ENCODE measurements at regions not wholly inside any gene's neighbourhood (a gene's known extent, or its start where the extent isn't known, plus 50 kb on each side); places are given as distances from the start of the nearest gene placed in this dataset.

GRCh38 chr12:107308310-107308709 lies 215.0 kb upstream of the CRY1 start:
- TF ChIP-seq FOXP2 (optimal IDR thresholded peaks at IDR 0.05; ENCODE audit: borderline replicate concordance, extremely low read depth, extremely low read length, insufficient read depth) (no peak), REST (IDR thresholded peaks at IDR 0.05; ENCODE audit: insufficient read depth in 1 of 2, low read depth in 2 of 2, low read length in 2 of 2) (no peak), SIN3A (IDR thresholded peaks at IDR 0.05; ENCODE audit: borderline replicate concordance, insufficient read depth, low read length) (no peak), TAF1 (IDR thresholded peaks at IDR 0.05; ENCODE audit: borderline replicate concordance, insufficient read depth, low read length) (no peak), POLR2AphosphoS5 (IDR thresholded peaks at IDR 0.05; ENCODE audit: low read depth, low read length) (no peak)

- TF ChIP-seq TAF1 (IDR thresholded peaks at IDR 0.05; ENCODE audit: borderline replicate concordance, insufficient read depth, low read length) (no peak), POLR2AphosphoS5 (IDR thresholded peaks at IDR 0.05; ENCODE audit: low read depth, low read length) (no peak), REST (IDR thresholded peaks at IDR 0.05; ENCODE audit: insufficient read depth in 1 of 2, low read depth in 2 of 2, low read length in 2 of 2) (no peak), SIN3A (IDR thresholded peaks at IDR 0.05; ENCODE audit: borderline replicate concordance, insufficient read depth, low read length) (no peak), FOXP2 (optimal IDR thresholded peaks at IDR 0.05; ENCODE audit: borderline replicate concordance, extremely low read depth, extremely low read length, insufficient read depth) (no peak)
Observed at GRCh38 chr12:107309020-107309419, 215.7 kb upstream of the CRY1 start.

GRCh38 chr12:107310621-107311020 lies 217.3 kb upstream of the CRY1 start:
- TF ChIP-seq POLR2AphosphoS5 (IDR thresholded peaks at IDR 0.05; ENCODE audit: low read depth, low read length) = no peak
- TF ChIP-seq SIN3A (IDR thresholded peaks at IDR 0.05; ENCODE audit: borderline replicate concordance, insufficient read depth, low read length) = no peak
- no peak for TF ChIP-seq FOXP2 (optimal IDR thresholded peaks at IDR 0.05; ENCODE audit: borderline replicate concordance, extremely low read depth, extremely low read length, insufficient read depth)
- TF ChIP-seq REST (IDR thresholded peaks at IDR 0.05; ENCODE audit: insufficient read depth in 1 of 2, low read depth in 2 of 2, low read length in 2 of 2) = no peak
- TF ChIP-seq TAF1 (IDR thresholded peaks at IDR 0.05; ENCODE audit: borderline replicate concordance, insufficient read depth, low read length) = no peak

GRCh38 chr12:107311682-107312081 lies 218.3 kb upstream of the CRY1 start:
- TF ChIP-seq POLR2AphosphoS5 (IDR thresholded peaks at IDR 0.05; ENCODE audit: low read depth, low read length) (no peak), REST (IDR thresholded peaks at IDR 0.05; ENCODE audit: insufficient read depth in 1 of 2, low read depth in 2 of 2, low read length in 2 of 2) (no peak), SIN3A (IDR thresholded peaks at IDR 0.05; ENCODE audit: borderline replicate concordance, insufficient read depth, low read length) (no peak), FOXP2 (optimal IDR thresholded peaks at IDR 0.05; ENCODE audit: borderline replicate concordance, extremely low read depth, extremely low read length, insufficient read depth) (no peak), TAF1 (IDR thresholded peaks at IDR 0.05; ENCODE audit: borderline replicate concordance, insufficient read depth, low read length) (no peak)
